Muscle layer of duodenum (tissue), 2 donors: ENCODE measurements at regions not wholly inside any gene's neighbourhood (a gene's known extent, or its start where the extent isn't known, plus 50 kb on each side); places are given as distances from the start of the nearest gene placed in this dataset.
"Not testable (repeated sequence)": the region's sequence is repeated elsewhere in the genome, so short reads cannot be mapped to it uniquely, and the experiment has no call there.

ENCODE experiments used
- H3K27ac ChIP-seq: one replicate; pipeline ENCODE4 v1.7.0; 2013; ENCODE audit warnings: mild to moderate bottlenecking, low read length
- H3K27me3 ChIP-seq: one replicate; pipeline ENCODE4 v1.7.0; 2013; ENCODE audit warnings: low read depth, mild to moderate bottlenecking, control low read depth, low read length
- H3K36me3 ChIP-seq, 2 donors: one replicate each; pipeline ENCODE4 v1.7.0; 2013; ENCODE audit warnings: low read length in 2 of 2, control low read depth in 1 of 2, mild to moderate bottlenecking in 1 of 2; ENCODE audit not compliant: insufficient read depth in 2 of 2, control insufficient read depth in 1 of 2
- H3K4me1 ChIP-seq, 2 donors: one replicate each; pipeline ENCODE4 v1.7.0; 2013; ENCODE audit warnings: low read length in 2 of 2, mild to moderate bottlenecking in 2 of 2, control low read depth in 1 of 2, moderate library complexity in 1 of 2; ENCODE audit not compliant: insufficient read depth in 2 of 2, control insufficient read depth in 1 of 2
- H3K4me3 ChIP-seq, 2 donors: one replicate each; pipeline ENCODE4 v1.7.0; 2013; ENCODE audit warnings: low read length in 2 of 2, low read depth in 1 of 2, mild to moderate bottlenecking in 1 of 2
- H3K9me3 ChIP-seq, 2 donors: one replicate each; pipeline ENCODE4 v1.7.0; 2013; ENCODE audit warnings: low read length in 2 of 2, control low read depth in 1 of 2, mild to moderate bottlenecking in 1 of 2; ENCODE audit not compliant: control insufficient read depth in 1 of 2
- donor health status: healthy.

DNA sequence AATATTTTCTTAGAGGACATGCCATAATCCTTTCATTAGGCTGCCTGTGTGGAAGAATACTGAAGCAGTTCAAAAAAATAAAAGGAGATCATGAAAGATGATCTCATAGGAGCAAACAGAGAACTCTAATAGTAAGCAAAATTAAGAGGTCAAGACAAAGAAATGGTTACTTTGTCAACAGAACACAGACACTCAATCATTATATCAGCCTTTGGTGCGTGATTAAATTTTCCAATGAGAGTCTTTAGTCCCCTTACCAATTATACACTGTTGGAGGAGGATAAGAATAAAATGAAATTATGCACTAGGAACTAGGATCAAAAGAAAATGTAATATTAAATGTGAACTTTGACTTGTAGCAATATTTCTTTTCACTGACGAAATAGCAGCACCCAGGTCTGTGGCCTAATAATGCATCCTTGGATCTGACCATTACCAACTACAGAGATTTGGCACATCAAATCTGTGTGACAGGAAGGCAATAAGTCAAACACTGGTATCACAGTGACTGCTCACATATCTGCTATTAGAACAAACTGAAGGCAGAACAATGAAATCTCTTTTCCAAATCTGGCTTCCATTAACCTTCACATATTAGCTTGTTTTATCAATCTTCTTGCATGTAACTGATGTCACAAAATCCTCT is 1812.9 kb downstream of the PLA2G4A start:
- H3K4me3 ChIP-seq, result no peak overlapping the region
- H3K36me3 ChIP-seq, result no peaks in the 10 kb centered on the region
- H3K4me1 ChIP-seq, result no peaks in the 10 kb centered on the region
- no peaks in the 10 kb centered on the region for H3K9me3 ChIP-seq
- H3K27me3 ChIP-seq, result no peaks in the 10 kb centered on the region
- H3K27ac ChIP-seq, result no peak overlapping the region

- Histone ChIP-seq H3K36me3 (no peaks in the 10 kb centered on the region), H3K4me3 (no peak overlapping the region), H3K9me3 (no peaks in the 10 kb centered on the region), H3K4me1 (no peaks in the 10 kb centered on the region), H3K27me3 (no peaks in the 10 kb centered on the region), H3K27ac (no peak overlapping the region)
Observed at GRCh38 chr1:188642704-188643103, 1814.0 kb downstream of the PLA2G4A start.

GRCh38 chr1:188652678-188653077 is 1823.9 kb downstream of the PLA2G4A start:
- no peak overlapping the region for H3K4me3 ChIP-seq
- no peaks in the 10 kb centered on the region for H3K4me1 ChIP-seq
- no peak overlapping the region for H3K27ac ChIP-seq
- H3K36me3 ChIP-seq, result no peaks in the 10 kb centered on the region
- H3K9me3 ChIP-seq, result no peaks in the 10 kb centered on the region
- no peaks in the 10 kb centered on the region for H3K27me3 ChIP-seq

DNA sequence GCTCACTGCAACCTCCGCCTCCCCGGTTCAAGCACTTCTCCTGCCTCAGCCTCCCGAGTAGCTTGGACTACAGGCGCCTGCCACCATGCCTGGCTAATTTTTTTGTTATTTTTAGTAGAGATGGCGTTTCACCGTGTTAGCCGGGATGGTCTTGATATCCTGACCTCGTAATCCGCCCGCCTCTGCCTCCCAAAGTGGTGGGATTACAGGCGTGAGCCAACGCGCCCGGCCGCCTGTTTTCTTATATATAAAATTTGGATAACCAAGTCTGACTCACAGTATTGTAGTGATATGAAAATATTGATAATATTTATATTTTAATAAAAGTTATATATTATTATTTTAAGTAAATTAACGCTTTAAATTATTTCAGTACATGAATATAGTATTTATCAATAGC is 1821.7 kb downstream of the BRINP3 start:
- not testable (repeated sequence) for H3K36me3 ChIP-seq, H3K27me3 ChIP-seq, H3K4me3 ChIP-seq, H3K27ac ChIP-seq, H3K9me3 ChIP-seq, H3K4me1 ChIP-seq

GRCh38 chr1:188660572-188660971 is 1817.1 kb downstream of the BRINP3 start:
- no peak overlapping the region for H3K27ac ChIP-seq
- H3K4me1 ChIP-seq, result no peaks in the 10 kb centered on the region
- H3K27me3 ChIP-seq, result no peaks in the 10 kb centered on the region
- H3K4me3 ChIP-seq, result no peak overlapping the region
- H3K36me3 ChIP-seq, result no peaks in the 10 kb centered on the region
- H3K9me3 ChIP-seq, result no peaks in the 10 kb centered on the region

- no peaks in the 10 kb centered on the region for H3K4me1 ChIP-seq
- no peaks in the 10 kb centered on the region for H3K36me3 ChIP-seq
- H3K27ac ChIP-seq, result no peak overlapping the region
- H3K4me3 ChIP-seq, result no peak overlapping the region
- H3K9me3 ChIP-seq, result peaks cover 0 to 3% of the 10 kb centered on the region in 2 donors
- no peaks in the 10 kb centered on the region for H3K27me3 ChIP-seq
Observed at GRCh38 chr1:188665477-188665876, 1812.2 kb downstream of the BRINP3 start.

DNA sequence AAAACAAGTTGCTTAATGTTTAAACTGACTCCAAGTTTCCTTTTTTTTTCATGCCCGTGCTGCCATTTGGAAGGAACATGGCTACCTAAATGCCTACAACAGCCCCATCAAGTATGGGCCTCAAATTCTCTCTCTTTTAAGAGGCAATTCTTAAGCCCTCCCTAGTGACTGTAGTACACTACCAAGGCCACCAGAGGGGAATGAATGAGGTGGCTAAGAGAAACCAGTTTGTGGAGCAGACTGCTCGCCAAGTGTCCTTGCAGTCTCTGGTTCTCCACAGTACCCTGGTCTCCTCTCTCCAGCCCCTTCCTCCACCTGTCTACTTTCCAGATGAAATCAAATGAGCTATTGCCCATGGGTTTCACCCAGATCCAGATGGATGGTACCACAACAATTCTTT is 1809.6 kb downstream of the BRINP3 start:
- Histone ChIP-seq H3K36me3 (no peaks in the 10 kb centered on the region), H3K9me3 (peaks cover 0 to 3% of the 10 kb centered on the region in 2 donors), H3K27ac (no peak overlapping the region), H3K27me3 (no peaks in the 10 kb centered on the region), H3K4me3 (no peak overlapping the region), H3K4me1 (no peaks in the 10 kb centered on the region)

DNA sequence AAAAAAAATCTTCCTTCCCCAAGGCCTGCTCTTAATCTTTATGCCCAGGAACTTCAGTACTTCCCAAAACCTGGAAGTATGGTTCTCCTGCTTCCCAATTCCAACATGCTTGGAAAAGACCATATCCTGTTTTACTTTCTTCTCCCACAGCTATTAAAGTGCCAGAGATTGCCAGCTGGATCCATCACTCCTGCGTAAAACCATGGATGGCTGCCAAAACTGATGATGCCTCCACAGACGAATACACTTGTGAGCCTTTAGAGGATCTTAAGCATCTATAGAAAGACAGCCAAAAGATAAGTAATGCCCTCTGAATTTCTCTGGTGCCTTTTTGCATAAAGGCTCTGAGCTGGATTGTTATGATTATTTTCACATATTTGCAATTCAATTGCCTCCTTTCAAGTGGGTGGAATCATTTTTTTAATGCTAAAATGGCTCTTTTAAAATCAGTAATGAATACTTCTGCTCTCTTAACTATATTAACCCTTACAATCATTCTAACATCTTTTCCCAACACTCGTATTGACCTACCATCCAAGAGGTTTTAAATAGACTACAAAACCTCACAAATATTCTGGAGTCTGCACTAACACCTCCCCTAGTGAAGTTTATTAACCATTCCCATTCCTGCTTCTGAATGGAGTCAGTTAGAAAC is 1807.8 kb downstream of the BRINP3 start:
- H3K9me3 ChIP-seq, result peaks cover 0 to 3% of the 10 kb centered on the region in 2 donors
- H3K27me3 ChIP-seq, result no peaks in the 10 kb centered on the region
- no peaks in the 10 kb centered on the region for H3K36me3 ChIP-seq

DNA sequence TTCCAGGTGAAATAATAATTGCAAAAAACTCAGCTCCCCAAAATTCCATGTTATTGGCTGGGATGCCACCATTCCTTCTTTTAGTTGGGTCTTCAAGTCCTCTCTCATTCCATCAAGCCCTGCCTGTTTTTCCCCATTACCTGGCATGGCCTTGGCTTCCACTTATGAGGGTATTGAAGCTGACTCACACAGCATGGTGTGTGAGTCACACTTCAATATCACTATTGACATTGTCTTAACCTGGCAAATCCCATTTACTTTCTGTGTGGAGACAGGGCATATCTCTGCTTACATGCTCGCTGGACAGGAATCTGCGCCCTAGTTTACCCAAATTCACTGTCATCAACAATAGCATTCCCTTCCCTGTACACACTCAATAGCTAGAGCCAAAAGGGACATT is 1806.8 kb downstream of the BRINP3 start:
- Histone ChIP-seq H3K36me3 (no peaks in the 10 kb centered on the region), H3K9me3 (peaks cover 0 to 3% of the 10 kb centered on the region in 2 donors), H3K4me1 (no peaks in the 10 kb centered on the region), H3K27ac (no peak overlapping the region), H3K27me3 (no peaks in the 10 kb centered on the region), H3K4me3 (no peak overlapping the region)

More for the DNA sequence above, 1807.8 kb downstream of the BRINP3 start:
- H3K4me1 ChIP-seq, result no peaks in the 10 kb centered on the region
- no peak overlapping the region for H3K27ac ChIP-seq
- no peak overlapping the region for H3K4me3 ChIP-seq

- peaks cover 0 to 3% of the 10 kb centered on the region in 2 donors for H3K9me3 ChIP-seq
- no peaks in the 10 kb centered on the region for H3K4me1 ChIP-seq
- no peak overlapping the region for H3K27ac ChIP-seq
- no peaks in the 10 kb centered on the region for H3K36me3 ChIP-seq
- no peak overlapping the region for H3K4me3 ChIP-seq
- H3K27me3 ChIP-seq, result no peaks in the 10 kb centered on the region
Observed at GRCh38 chr1:188672153-188672552, 1805.5 kb downstream of the BRINP3 start.

- no peaks in the 10 kb centered on the region for H3K4me1 ChIP-seq
Observed at GRCh38 chr1:188689542-188689941, 1788.1 kb downstream of the BRINP3 start.

DNA sequence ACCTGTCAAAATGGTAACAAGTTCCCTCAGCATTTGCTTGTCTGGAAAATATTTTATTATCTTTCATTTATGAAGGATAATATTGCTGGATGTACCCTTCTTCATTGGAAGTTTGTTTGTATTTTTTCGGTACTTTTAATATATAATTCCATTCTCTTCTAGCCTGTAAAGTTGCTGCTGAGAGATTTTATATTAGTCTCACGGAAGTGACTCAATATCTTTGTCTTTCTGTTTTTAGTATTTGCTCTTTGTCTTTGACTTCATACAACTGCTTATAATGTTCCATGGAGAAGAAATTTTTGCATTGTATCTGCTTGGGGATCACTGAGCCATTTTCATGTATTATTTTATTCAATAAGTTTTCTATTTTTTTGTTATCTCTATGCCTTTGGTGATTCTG is 1777.5 kb downstream of the BRINP3 start:
- Histone ChIP-seq H3K4me1 (no peaks in the 10 kb centered on the region), H3K4me3 (no peak overlapping the region), H3K27me3 (no peaks in the 10 kb centered on the region), H3K36me3 (no peaks in the 10 kb centered on the region), H3K27ac (no peak overlapping the region), H3K9me3 (peaks cover 0 to 3% of the 10 kb centered on the region in 2 donors)

More at GRCh38 chr1:188689542-188689941, 1788.1 kb downstream of the BRINP3 start:
- no peak overlapping the region for H3K4me3 ChIP-seq
- H3K9me3 ChIP-seq, result no peaks in the 10 kb centered on the region
- no peaks in the 10 kb centered on the region for H3K27me3 ChIP-seq
- H3K36me3 ChIP-seq, result no peaks in the 10 kb centered on the region
- H3K27ac ChIP-seq, result no peak overlapping the region
